ENCODE measurements at regions not wholly inside any gene's neighbourhood (a gene's known extent, or its start where the extent isn't known, plus 50 kb on each side); places are given as distances from the start of the nearest gene placed in this dataset.

- DNase-seq: no peak
Measured at GRCh38 chr9:13705918-13706317, 426.4 kb upstream of the MPDZ start.

DNA sequence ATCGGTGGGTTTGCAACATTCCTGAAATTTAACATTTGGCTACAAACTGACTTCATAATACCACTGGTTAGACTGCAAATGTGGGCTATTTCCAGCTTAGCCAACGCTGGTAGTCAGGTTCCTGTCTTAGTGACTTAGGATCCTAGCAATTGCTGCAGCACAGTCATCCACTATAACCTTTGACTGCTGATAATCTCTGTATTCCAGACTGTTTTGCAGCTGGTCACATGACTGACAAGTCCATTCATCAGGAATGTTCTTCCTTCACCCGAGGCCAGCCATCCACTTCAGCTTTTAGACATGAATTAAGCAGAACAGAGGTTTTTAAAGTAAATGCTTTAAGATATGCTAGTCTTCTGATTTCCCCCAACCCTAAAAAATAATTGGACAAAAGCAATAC is 425.9 kb upstream of the MPDZ start:
- no peak for DNase-seq

GRCh38 chr9:13690595-13690994 is 411.1 kb upstream of the MPDZ start:
- DNase-seq: no peak

DNA sequence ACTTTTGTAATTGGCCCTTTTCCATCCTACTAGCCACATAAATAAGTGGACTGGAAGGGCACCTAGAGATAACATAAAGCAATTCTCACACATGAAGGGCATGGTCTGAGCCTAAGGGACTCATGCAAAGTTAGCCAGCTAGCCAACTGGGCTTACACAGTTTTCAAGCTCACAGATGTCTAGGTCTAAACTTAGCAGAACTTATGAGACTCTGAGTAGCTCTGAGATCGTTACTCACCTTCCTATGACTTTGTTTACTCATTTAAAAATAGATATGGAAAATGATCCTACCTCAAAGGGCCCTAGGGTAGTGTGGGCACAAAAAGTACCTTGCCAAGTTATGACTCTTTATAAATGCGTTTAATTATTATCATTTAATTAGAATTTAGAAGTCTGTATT is 410.4 kb upstream of the MPDZ start:
- no peak for DNase-seq

DNA sequence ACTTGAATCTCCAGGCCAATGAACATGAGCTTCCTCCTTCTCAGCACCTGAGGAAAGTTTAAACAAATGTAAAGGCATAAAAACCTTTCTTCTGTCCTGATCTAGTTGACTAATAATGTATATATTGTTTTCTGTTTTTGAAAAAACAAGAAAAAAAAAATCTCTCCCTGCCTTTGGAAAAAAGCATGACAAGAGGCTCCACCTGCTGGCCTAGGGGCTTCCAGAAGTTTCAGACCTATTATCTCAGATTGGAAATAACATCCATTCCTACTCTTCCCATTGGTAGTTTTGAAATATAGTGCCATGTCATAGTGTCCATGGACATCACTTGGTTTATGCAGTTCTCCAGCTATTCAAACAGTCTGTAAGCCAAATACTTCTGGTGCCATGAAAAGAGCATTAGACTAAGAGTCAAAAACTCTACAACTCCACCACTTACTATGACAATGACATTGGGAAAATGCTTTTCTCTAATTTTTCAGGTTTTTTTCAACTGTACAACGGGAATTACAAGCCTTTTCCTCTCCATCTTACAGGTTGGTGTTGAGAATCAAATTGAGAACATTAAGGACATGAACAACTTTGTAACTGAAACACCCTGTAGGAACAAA is 409.6 kb upstream of the MPDZ start:
- no peak for DNase-seq

- no peak for DNase-seq
Measured at GRCh38 chr9:13688223-13688989, 408.9 kb upstream of the MPDZ start.

DNA sequence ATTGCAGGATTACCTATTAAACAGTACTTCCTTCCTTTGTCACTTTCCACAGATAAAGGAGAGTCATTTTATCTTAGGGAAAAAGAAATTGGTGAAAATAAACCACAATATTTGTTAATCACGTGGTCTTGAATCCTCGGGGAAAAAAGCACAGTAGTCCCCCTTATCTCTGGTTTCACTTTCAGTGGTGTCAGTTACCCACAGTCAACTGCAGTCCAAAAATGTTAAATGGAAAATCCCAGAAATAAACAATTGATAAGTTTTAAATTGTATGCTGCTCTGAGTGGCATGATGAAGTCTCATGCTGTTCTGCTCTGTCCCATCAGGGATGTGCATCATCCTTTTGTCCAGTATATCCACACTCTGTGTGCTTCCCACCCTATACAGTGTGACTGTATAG is 405.2 kb upstream of the MPDZ start:
- DNase-seq: no peak

- no peak for DNase-seq
Measured at GRCh38 chr9:13677801-13678200, 398.3 kb upstream of the MPDZ start.

DNA sequence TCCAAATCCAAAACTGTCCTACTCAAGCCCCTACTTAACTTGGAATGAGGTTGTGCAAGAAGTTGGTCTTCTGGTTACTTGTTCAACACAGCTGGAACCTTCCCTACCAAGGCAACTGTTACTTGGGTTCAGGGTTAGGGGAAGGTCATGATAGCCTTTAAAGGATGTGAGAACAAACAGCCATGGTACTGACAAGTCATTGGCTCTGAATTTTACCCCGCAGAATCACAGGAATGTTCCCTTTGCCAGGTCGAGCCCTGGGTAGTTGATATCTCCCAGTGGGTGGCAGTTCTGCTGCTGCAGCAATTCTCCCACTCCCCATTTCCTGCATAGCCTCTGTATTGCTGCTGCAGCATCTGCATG is 396.1 kb upstream of the MPDZ start:
- DNase-seq: no peak

DNA sequence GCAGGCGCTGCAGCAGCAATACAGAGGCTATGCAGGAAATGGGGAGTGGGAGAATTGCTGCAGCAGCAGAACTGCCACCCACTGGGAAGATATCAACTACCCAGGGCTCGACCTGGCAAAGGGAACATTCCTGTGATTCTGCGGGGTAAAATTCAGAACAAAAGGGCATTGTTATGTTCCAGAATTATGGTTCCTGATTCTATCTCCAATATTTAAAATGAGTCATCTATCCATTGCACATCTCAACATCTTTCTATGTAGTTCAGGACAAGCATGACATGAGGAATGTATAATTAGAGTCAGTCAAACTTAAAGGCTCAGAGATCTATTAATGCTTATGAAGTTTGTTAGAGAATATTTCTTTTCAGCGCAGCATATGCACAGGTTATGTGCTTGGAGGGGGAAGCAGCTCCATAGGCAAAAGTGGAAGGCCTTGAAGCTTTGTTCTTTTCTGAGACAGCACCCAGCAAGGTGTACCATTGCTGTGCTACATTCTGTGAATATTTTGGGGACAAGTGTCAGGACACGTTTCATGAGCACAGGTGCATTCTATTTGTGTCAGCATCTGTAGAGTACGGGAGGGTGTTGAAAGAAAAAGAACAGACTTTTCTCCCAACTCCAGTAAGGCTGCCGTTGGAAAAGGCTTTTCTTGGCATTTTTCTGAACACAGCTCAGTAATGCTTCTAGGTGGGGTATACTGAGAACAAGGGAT is 395.6 kb upstream of the MPDZ start:
- DNase-seq: no peak

DNA sequence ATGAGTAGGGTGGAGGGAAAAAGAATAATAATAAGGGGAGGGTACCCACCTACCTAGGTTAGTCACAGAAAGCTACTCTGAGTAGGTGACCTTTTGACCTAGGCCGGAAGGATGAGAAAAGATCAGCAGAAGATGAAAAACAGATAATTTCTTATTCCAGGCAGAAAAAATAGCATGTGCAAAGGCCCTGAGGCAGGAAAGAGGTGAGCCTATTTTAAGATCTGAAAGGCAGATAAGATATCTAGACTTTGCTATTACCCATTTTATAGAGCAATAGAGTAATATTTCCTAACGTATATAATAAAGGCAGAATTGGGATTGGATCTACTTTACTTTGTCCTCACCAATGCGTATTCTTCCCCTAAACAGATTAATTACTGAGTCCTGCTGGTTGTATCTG is 393.9 kb upstream of the MPDZ start:
- DNase-seq: no peak

DNA sequence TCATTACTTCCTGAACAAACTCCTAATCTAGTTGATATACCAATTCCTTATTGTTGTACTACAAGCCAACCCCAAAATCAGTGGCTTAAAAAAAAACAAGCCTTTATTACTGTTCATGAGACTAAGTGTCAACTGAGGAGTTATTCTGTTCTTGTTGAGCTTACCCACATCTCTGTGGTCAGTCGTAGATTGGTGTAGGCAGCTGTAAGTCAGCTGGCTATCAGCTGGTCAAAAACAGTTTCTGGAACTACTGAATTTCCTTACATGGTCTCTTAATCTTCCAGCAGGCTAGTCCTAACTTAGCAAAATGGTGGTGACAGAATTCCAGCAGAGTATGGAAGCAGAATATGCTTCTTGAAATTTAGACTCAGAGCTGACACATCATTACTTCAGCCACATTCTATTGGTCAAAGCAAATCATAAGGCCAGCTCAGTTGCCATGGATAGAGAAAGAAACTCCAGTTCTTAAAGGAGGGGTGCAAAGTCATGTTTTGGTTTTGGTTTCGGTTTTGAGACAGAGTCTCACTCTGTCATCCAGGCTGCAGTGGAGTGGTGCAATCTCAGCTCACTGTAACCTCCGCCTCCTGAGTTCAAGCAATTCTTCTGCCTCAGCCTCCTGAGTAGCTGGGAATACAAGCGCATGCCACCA is 386.1 kb upstream of the MPDZ start:
- DNase-seq: no peak

- DNase-seq: no peak
Measured at GRCh38 chr9:13661014-13661413, 381.5 kb upstream of the MPDZ start.

DNA sequence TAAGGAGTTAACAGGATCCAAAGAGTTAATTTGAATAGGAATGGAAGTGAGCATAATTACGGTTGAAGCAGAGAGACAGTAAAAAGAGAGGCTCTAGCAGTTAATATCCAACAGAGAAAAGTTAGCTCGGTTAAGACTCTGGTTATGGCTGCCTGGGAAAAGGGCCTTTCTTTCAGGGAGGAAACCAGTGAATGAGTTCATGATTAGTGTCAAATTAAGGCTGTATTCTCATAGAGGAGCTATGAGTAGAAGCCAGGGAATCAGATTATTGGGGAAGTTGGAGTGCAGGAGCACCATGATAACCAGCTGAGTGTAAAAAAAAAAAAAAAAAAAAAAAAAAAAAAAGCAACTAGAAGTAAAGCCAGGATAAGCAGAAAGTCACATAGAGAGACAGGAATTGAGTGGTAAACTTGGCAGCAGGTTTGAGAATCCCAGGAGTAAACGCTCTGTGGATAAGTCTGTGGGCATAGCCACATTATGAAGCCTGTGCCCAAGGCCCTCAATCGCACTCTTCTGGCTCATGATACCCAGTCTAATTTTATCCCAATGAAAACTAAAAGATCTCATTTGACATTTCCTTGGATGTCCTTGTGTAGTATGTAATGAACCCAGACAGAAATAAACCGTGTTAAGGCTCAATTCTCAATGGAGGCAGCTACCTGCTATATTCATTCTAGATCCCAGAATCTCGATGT is 372.6 kb upstream of the MPDZ start:
- no peak for DNase-seq

DNA sequence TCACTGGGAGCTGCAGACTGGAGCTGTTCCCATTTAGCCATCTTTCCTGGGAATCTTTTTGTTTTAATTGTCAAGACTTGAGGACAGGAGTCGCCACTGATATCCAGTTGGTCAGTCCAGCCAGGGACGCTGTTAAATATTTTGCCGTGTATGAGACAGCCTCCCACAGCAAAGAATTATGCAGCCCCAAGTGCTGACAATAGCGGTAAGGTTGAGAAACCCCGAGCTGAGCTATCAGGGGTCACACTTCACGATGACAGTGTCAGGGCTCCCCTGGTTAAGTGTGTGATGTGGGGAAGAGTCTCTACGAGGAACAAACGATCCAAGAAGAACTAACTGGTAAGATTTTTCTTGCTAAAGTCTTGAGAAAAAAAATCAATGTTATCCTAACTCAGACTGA is 372.0 kb upstream of the MPDZ start:
- no peak for DNase-seq

DNA sequence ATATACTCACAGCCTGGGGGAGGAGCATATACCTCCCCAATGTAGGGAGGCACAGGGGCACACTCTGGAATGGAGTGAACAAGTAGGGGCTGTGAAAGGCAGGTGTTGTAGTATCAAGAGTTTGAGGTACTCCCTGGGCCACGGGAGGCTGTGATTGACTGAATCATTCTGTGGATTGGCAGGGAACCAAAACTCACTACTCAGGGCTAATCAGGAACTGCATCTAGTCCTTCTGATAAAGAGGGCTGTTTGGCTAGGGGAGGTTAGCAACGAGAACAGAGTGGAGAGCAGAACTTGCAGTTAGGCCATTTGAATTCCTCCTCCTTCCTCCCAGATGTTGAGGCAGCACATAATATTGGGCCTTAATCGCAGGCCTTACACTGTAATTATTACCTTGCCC is 369.2 kb upstream of the MPDZ start:
- no peak for DNase-seq

DNA sequence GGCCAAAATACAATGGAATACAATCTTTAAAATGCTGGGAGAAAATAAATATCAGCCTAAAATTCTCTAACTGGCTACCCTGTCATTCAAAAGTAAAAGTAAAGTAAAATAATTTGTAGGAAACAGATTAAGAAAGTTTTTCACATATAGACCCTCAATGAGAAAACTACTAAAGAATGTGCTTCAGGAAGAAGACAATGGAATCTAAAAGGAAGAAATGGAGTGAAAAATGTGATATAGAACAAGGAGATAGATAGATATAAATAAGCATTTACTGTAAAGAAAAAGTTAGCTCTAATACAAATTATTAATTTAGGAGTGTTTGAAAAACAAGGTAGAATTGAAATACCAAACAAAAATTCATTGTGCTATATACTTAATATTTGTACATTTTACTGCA is 368.6 kb upstream of the MPDZ start:
- no peak for DNase-seq

- no peak for DNase-seq
Measured at GRCh38 chr9:13646500-13647021, 367.1 kb upstream of the MPDZ start.

GRCh38 chr9:13645557-13645956 is 366.1 kb upstream of the MPDZ start:
- DNase-seq: no peak

- DNase-seq: no peak
Measured at GRCh38 chr9:13644675-13645074, 365.2 kb upstream of the MPDZ start.

- no peak for DNase-seq
Measured at GRCh38 chr9:13642646-13643045, 363.2 kb upstream of the MPDZ start.

- DNase-seq: no peak
Measured at GRCh38 chr9:13629067-13629466, 349.6 kb upstream of the MPDZ start.

DNA sequence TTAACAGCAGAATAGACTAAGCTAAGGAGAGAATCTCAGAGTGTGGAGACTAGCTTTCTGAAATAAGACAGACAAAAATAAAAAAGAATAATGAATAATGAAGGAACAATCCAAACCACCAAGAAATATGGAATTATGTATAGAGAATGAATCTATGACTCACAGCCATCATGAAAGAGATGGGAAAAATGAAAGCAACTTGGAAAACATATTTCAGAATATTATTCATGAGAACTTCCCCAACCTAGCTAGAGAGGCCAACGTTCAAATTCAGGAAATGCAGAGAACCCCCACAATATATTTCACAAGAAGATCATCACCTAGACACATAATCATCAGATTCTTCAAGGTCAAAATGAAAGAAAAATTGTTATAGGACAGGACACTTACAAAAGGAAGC is 349.0 kb upstream of the MPDZ start:
- no peak for DNase-seq
